OCI-LY7 (cell line): ENCODE measurements at regions not wholly inside any gene's neighbourhood (a gene's known extent, or its start where the extent isn't known, plus 50 kb on each side); places are given as distances from the start of the nearest gene placed in this dataset.

Experiments
- CTCF ChIP-seq: fragments of 200-600 bp; sonication (generic); conservative IDR thresholded peaks from 2 replicates; pipeline ENCODE4 v1.5.1; 2014; ENCODE audit warnings: mild to moderate bottlenecking, antibody characterized with exemption, low read length, moderate library complexity, mixed read lengths
- EZH2phosphoT487 ChIP-seq: fragments of 200-600 bp; sonication (generic); IDR thresholded peaks from 2 replicates; pipeline ENCODE4 v1.6.1; 2018; ENCODE audit warnings: low read depth, borderline replicate concordance, mild to moderate bottlenecking, mixed run types, antibody characterized with exemption, low read length, moderate library complexity, mixed read lengths

- TF ChIP-seq CTCF (no peak), EZH2phosphoT487 (no peak)
Measured at GRCh38 chr11:114758627-114759026, 80.3 kb downstream of the NXPE2 start.
